GM12892 (cell line): ENCODE measurements at regions not wholly inside any gene's neighbourhood (a gene's known extent, or its start where the extent isn't known, plus 50 kb on each side); places are given as distances from the start of the nearest gene placed in this dataset.

ENCODE experiments used
- POLR2A ChIP-seq: IDR thresholded peaks from 2 replicates; pipeline ENCODE4 v1.6.1; 2011; ENCODE audit warnings: low read depth, low read length, control low read depth
- POLR2AphosphoS5 ChIP-seq: IDR thresholded peaks from 2 replicates; pipeline ENCODE4 v1.6.1; 2011; ENCODE audit warnings: low read depth, low read length, control low read depth
- TAF1 ChIP-seq: IDR thresholded peaks from 2 replicates; pipeline ENCODE4 v1.6.1; 2011; ENCODE audit warnings: low read depth, mild to moderate bottlenecking, control low read depth, low read length, borderline replicate concordance

GRCh38 chr5:26470439-26470838 lies 567.9 kb downstream of the CDH9 start:
- no peak for TF ChIP-seq POLR2A
- TF ChIP-seq TAF1, result no peak
- TF ChIP-seq POLR2AphosphoS5, result no peak
